ENCODE measurements at regions not wholly inside any gene's neighbourhood (a gene's known extent, or its start where the extent isn't known, plus 50 kb on each side); places are given as distances from the start of the nearest gene placed in this dataset.

DNA sequence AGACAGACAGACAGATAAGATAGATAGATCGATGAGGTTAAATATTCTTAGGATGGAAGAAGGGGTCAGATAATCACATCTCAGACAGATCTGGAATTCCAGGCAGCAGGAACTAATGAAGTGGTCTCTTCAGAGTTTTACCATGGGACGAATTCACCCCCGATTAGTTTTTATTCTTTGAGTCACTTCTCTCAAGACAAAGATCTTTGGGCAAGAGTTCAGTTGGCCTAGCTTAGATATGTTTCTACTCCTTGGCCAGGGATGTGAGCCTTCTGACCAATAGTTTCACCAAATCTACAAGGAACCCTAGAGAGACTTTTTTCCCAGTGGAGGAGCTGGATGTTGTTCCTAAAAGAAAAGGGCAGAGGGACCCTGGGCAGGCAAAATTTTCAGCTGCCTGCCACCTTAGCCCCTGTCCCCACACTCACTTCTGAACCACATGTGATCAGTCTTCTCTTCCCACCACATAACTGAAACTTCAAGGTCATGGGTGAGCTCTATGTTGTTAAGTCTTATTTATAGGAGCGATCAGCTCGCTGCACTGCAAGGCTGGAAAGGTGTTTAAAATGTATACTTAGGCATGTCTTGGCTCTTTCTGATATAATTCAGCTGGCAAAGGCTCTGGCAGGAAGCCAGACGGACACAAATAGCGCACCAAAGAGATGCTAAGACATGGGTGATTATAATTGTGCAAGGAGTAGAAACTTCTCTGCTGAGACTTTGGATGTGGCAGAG lies 132.9 kb downstream of the PALM2AKAP2 start:
- Mint-ChIP-seq H3K9me3 (ENCODE audit: unreplicated experiment) (no peaks in the 10 kb centered on the region), H3K36me3 (ENCODE audit: low read depth, unreplicated experiment) (no peaks in the 10 kb centered on the region), H3K27ac (ENCODE audit: unreplicated experiment) (no peak overlapping the region), H3K4me3 (ENCODE audit: unreplicated experiment) (no peak overlapping the region), H3K4me1 (ENCODE audit: unreplicated experiment) (peaks cover 14% of the 10 kb centered on the region), H3K27me3 (ENCODE audit: unreplicated experiment) (peaks cover 2% of the 10 kb centered on the region)
- TF ChIP-seq, protein P1, sequence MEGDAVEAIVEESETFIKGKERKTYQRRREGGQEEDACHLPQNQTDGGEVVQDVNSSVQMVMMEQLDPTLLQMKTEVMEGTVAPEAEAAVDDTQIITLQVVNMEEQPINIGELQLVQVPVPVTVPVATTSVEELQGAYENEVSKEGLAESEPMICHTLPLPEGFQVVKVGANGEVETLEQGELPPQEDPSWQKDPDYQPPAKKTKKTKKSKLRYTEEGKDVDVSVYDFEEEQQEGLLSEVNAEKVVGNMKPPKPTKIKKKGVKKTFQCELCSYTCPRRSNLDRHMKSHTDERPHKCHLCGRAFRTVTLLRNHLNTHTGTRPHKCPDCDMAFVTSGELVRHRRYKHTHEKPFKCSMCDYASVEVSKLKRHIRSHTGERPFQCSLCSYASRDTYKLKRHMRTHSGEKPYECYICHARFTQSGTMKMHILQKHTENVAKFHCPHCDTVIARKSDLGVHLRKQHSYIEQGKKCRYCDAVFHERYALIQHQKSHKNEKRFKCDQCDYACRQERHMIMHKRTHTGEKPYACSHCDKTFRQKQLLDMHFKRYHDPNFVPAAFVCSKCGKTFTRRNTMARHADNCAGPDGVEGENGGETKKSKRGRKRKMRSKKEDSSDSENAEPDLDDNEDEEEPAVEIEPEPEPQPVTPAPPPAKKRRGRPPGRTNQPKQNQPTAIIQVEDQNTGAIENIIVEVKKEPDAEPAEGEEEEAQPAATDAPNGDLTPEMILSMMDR (IDR thresholded peaks at IDR 0.05; ENCODE audit: unreplicated experiment): no peak
- DNase-seq (ENCODE audit: low spot score): no peak

DNA sequence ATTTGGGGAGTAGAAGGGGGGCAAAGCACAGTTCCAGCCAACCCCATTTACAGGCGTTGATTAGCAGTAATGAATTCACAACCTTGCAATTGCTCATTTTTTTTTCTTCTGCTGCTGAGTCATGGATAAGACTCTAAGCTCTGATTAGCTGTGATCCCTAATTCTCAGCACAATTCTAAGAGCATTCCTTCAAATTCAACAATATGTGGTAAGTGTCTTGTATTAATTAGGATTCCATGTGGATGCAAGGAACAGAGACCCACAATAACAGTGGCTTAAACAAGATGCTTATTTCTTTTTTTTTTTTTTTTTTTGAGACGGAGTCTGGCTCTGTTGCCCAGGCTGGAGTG lies 133.4 kb downstream of the PALM2AKAP2 start:
- no peak for DNase-seq (ENCODE audit: low spot score)
- peaks cover 2% of the 10 kb centered on the region for H3K27me3 Mint-ChIP-seq (ENCODE audit: unreplicated experiment)
- H3K36me3 Mint-ChIP-seq (ENCODE audit: low read depth, unreplicated experiment): no peaks in the 10 kb centered on the region
- H3K27ac Mint-ChIP-seq (ENCODE audit: unreplicated experiment): no peak overlapping the region
- H3K4me1 Mint-ChIP-seq (ENCODE audit: unreplicated experiment): peaks cover 17% of the 10 kb centered on the region
- H3K9me3 Mint-ChIP-seq (ENCODE audit: unreplicated experiment): no peaks in the 10 kb centered on the region
- TF ChIP-seq, protein P1 (IDR thresholded peaks at IDR 0.05; ENCODE audit: unreplicated experiment): no peak
- H3K4me3 Mint-ChIP-seq (ENCODE audit: unreplicated experiment): no peak overlapping the region

DNA sequence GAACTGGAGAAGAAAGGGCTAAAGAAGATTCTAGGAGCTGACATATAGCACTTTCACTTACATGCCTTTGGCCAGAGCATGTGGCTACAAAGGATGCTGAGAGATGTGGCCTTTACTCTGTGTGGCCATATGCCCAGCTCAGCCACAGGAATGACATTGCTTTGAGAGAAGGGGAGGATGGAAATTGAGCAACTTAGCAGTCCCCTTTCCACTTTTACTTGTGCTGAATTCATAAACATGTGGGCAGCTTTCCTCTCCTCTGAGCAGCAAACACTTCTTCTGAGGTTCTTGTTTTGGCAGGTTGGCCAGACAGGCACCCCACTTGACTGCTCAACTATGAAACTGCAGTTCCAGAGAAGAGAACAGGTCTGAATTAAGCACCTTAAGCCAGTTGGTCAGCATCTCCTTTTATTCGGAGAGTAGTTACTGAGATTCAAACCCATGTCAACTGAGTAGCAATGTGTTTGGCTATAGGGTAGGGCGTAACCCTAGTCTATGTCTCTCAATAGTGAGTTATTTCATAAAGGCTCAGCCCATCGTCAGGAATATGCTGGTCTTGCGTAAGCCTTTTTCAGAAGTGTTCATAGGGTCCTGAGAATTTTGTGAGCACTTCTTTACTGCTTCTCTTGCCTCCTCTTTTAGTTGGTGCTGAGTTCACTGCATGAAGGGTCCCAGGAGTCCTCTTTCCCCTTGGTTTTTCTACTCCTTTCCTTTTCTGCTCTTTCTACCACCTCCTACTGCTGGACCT lies 134.5 kb downstream of the PALM2AKAP2 start:
- Mint-ChIP-seq H3K36me3 (ENCODE audit: low read depth, unreplicated experiment) (no peaks in the 10 kb centered on the region), H3K4me3 (ENCODE audit: unreplicated experiment) (no peak overlapping the region), H3K27ac (ENCODE audit: unreplicated experiment) (no peak overlapping the region), H3K9me3 (ENCODE audit: unreplicated experiment) (no peaks in the 10 kb centered on the region), H3K27me3 (ENCODE audit: unreplicated experiment) (peaks cover 2% of the 10 kb centered on the region), H3K4me1 (ENCODE audit: unreplicated experiment) (peaks cover 21% of the 10 kb centered on the region)
- TF ChIP-seq, protein P1 (IDR thresholded peaks at IDR 0.05; ENCODE audit: unreplicated experiment): no peak
- no peak for DNase-seq (ENCODE audit: low spot score)

DNA sequence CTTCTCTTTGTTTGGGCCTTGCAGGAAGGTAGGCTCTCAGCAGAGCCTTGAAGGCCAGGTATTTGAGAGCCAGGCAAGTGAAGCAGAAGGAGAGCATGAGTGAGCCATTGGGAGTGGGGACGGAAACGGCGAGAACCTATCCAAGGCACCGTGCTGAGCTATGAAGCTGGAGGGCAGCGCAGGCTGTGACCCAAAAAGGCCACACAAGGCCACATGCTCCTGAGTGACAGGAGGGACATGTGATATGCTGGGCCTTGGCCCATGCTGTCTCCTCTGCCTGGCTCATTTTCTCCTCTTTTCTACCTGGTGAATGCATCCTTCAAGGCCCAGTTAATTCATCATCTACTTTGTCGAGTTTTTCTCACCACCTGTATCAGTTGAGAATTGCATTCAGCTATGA lies 136.3 kb downstream of the PALM2AKAP2 start:
- Mint-ChIP-seq H3K27me3 (ENCODE audit: unreplicated experiment) (peaks cover 2% of the 10 kb centered on the region), H3K9me3 (ENCODE audit: unreplicated experiment) (no peaks in the 10 kb centered on the region)
- no peak for DNase-seq (ENCODE audit: low spot score)

More for the DNA sequence above, 136.3 kb downstream of the PALM2AKAP2 start:
- Mint-ChIP-seq H3K36me3 (ENCODE audit: low read depth, unreplicated experiment) (no peaks in the 10 kb centered on the region), H3K27ac (ENCODE audit: unreplicated experiment) (no peak overlapping the region), H3K4me3 (ENCODE audit: unreplicated experiment) (no peak overlapping the region), H3K4me1 (ENCODE audit: unreplicated experiment) (peaks cover 21% of the 10 kb centered on the region)
- TF ChIP-seq, protein P1 (IDR thresholded peaks at IDR 0.05; ENCODE audit: unreplicated experiment): no peak
